HS-5 (cell line): ENCODE measurements at regions not wholly inside any gene's neighbourhood (a gene's known extent, or its start where the extent isn't known, plus 50 kb on each side); places are given as distances from the start of the nearest gene placed in this dataset.
"Not testable (repeated sequence)": the region's sequence is repeated elsewhere in the genome, so short reads cannot be mapped to it uniquely, and the experiment has no call there.

Experiments used
- DNase-seq: peaks from one replicate; pipeline ENCODE4 v3.0.0-alpha.2; 2012; ENCODE audit warnings: low read depth

DNA sequence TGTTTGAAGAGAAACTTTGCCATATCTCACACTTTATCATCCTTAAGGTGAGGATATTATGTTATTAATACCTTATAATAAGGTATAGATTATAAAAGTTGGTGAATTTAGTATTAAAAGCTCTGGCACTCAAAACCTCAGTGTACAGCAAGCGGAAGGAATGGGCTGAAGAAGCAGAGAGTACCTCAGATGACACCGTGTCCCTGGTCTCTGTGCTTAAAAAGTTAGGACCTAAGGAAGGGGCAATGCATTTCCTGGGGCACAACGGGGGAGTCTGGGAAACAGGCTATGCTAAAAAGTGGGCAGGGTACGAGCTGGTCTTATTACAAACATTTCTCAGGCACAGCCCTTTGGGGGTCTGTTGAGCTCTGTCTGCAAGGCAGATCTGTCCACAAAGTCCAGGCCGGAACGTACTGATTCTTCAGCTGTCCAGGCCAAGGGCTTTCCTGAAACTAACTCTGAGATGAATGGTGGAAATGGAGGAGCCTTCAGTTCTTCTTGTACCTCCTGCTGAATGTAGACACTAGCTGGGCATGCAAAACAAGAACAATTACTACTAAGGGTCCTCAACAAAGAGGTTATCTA, 202.7 kb downstream of the POM121L12 start:
- no peak for DNase-seq

DNA sequence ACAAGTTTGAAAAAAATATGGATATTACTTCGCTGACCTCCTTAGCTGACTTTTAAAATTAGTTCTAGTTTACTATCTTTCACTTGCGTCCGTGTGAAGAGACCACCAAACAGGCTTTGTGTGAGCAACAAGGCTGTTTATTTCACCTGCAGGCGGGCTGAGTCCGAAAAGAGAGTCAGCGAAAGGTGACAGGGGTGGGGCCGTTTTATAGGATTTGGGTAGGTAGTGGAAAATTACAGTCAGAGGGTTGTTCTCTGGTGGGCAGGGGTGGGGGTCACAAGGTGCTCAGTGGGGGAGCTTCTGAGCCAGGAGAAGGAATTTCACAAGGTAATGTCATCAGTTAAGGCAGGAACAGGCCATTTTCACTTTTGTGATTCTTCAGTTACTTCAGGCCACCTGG, 203.7 kb downstream of the POM121L12 start:
- DNase-seq: not testable (repeated sequence)

DNA sequence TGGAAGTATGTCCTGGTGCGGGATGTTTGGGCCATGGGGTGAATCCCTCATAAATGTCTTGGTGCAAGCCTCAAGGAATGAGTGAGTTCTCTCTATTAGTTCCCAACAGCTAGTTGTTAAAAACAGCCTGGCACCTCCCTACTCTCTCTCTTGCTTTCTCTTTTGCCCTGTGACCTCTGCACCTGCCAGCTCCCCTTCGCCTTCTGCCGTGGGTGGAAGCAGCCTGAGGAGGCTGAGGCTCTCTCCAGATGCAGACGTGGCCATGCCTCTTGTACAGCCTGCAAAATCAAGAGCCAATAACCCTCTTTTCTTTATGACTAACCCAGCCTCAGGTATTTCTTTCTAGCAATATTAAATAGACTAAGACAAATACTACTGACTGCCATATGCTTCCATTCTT, 210.3 kb downstream of the POM121L12 start:
- no peak for DNase-seq

DNA sequence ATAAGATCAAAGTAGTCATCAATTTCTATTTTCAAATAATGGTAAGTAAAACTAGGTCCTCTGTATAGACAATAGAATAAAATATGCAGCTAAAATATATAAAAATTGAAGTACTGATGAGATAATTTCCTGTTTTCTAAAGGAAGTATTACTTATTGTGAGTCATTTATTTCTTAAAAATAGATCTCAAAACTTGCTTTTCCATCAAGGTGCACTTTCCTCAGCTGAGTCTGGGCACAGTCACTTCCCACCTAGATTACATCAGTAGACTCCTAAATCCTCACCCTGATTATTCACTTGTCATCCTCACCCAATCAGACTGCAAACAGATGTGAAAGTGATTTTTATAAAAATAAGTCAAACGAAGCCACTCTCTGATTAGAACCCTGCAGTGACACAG, 211.5 kb downstream of the POM121L12 start:
- no peak for DNase-seq

DNA sequence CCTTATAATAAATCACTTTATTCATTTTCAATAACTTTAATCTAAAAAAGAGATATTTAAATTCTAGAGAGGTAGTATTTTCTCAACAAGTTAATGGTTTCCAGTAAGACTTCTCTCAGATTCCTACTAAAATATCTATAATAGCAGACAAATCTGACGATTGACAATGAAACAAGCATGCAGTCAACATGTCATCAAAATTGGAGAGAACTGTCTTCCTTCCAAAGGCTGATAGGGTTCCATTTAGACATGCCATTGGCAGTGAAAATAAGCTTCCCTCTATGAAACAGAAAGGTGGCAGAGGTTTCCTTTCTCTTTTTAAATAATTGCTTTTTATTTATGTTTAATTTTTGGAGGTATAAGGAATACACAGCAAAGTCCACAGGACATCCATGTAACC, 217.1 kb downstream of the POM121L12 start:
- DNase-seq: no peak

DNA sequence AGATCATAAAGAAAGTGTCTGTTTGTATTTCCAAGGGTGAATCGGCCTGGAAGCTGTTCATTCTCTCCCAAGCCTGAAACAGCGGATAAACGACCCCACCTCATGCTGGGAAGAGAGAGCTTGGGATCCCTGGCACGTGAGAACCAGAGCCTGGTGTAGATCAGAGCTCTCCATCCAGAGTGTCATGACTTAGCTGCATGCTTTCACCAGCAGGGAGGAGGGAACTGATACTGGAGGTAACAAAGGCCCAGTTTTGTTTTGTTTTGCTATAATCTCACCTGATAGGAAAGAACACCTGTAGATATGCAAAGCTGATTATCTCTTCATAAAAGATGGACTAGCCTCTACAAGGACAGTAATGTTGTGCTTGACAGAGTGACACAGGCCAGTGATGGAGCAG, 236.6 kb downstream of the POM121L12 start:
- DNase-seq: no peak

DNA sequence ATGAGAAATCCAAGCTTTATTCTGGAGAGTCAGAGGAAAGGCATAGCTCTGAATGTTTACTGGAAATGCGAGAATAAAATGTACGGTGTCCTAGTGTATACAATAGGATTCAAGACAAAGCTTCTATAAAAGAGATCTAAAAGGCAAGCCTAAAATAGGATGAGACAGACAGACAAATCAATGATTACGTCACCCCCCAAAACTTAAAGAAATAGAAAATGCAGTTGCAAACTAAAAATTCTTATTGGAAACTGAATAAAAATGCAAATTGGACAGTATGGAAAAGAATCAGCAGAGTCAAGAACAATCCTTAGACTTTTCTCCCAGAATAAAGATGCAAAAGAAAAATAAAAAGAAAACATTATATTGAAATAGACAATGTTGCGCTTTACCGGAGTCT, 245.9 kb downstream of the POM121L12 start:
- no peak for DNase-seq

DNA sequence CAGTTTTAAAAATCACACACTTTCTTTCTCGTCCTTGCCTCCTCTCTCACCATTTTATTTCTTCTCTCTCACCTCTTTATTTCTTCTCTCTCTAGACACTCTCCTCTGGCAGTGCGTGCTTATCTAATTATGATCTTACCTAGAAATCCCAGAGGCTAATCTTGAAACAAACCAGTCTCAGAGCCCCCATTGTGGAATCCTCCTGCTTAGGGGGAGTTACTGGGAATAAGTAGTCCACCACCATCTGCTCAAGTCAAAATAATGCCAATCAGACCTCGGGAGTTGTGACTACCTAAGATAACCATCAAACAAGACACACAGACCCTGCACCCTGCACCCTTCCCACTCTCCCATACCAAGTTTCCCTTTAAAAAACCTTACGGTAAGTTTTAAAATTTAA, 256.9 kb downstream of the POM121L12 start:
- DNase-seq: no peak

DNA sequence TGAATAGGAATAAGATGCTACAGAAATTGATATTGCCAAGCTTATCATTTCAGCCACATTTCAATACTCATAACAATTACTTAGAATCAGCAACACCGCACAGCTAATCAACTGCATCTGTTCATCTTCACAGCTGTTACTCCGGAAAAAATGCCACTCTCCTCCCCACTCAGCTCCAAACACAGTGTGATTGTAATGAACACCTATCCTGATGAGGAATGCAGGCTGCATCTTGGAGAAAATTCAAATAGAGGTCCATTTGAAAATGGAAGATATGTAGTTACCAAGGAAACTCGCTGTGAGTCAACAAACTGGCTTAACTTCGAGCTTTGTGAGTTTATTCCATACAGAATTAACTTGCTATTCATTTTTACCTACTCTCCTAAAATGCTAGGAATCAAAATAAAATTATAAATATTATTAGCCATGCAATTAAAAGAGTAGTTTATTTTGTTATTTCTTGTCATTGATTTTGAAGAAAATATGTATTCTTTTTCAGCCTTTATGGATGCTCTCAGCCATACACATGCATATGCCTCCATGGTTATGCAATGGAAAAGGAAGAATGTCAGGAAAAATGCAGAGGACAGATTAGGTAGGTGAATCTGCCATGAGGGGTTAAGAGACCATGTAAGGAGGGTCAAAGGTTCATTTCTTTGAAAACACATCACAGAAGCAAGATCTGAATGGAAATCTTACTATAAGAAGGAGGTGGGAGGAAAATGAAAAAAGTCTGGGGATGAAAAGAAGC, 267.2 kb downstream of the POM121L12 start:
- no peak for DNase-seq

DNA sequence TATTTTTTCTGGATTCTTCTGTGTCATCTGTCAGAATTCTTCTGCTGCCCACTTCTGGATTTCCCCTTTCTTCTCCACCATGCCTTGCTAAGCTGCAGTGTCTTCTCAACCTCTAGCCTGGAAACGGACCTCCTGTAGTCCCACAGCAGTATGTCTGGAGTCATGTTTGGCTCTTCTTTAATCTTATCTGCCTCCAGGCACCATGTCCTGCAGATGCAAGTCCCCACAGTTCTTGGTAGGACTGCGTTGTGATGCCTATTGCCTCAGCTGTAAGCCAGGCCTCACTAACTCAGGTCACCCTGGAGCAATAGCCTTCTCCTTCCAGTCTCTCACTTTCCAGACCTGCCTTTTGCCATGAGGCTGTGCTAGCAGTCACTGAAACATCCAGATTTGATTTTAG, 268.3 kb downstream of the POM121L12 start:
- DNase-seq: no peak

DNA sequence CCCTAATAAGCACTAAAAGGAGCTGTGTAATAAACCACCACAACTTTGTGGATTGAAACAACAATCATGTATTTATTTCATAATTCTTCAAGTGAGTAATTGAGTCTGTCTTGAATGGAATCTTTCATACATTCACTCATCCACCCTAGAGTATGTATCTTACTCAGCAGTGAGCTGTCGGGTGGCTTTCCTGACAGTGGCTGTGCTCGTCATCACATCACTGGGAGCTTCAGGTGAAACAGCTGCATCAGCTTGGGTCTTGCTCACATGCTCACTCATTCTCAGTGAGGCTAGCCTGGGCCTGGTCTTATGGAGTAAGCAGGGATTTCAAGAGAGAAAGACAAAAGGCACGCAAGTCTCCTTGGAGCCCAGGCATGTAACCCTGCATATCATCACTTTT, 271.4 kb downstream of the POM121L12 start:
- DNase-seq: no peak

DNA sequence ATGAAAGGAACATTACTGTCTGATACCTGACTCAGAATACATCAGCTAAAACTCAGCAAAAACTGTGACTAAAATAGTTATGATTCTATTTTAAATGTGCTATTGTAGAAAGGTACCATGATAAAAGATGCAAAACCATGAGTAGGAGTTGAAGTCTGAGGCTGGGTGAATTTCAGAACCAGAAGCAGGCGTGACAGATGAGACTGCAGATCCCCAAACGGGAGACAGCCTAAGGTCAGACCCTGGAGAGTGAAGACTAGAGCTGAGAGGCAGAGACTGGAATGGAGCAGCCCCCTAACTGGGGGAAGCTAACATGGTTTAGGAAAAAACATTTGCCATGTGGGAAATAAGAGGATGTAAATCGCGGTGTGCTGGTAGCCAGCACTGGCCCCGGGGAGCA, 275.8 kb downstream of the POM121L12 start:
- DNase-seq: no peak

DNA sequence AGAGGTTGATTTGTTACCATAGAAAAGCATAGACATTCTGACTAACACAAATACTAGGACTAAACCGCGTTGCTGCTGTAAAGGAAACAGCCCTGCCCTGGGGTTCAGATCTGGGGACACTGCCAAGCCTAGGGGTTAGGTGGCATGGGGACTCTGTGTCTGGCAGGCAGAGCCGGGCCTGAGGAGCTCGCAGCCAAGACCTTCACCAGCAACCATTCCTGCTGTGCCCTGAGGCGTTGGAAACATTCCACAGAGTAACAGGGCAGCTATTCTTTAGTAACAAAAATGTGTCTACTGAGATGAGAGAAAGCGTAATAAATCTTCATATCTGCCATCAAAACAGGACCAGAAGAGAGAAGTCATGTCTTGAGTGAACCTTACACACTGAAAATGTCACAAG, 280.5 kb downstream of the POM121L12 start:
- DNase-seq: no peak

DNA sequence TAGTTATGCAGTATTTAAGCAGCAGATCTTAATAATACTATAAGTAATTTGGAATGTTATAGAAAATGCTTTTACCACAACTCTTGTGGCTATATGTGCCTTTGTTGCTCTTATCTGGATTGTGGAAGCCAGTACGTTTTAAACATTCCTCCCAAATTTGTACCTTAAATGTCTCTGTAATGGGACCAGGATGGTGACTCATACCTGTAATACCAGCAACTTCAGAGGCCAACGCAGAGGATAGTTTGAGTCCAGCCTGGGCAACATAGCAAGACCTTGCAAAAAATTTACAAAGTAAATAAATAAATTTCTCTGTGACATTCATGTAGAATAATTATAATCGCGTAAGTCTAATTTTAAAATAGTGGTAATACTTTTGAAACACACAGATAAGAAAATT, 283.1 kb downstream of the POM121L12 start:
- DNase-seq: no peak

DNA sequence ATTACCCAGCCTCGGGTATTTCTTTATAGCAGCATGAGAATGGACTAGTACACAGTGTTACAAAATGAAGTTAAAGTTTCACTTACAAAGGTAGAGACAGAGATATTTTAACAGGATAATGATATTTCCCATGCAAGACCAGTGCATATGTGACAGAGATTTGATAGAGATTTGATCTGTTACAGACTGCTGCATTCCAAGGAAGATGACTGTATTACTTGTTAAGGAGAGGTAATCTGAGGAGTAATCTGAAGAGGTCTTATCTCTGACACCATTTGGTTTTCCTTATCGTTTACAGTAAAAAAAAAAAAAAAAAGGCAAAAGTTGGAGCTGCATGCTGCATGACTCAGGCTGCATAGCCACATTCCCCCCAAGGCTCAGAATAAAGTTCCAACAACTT, 289.6 kb downstream of the POM121L12 start:
- peak; percentile 18 for DNase-seq

DNA sequence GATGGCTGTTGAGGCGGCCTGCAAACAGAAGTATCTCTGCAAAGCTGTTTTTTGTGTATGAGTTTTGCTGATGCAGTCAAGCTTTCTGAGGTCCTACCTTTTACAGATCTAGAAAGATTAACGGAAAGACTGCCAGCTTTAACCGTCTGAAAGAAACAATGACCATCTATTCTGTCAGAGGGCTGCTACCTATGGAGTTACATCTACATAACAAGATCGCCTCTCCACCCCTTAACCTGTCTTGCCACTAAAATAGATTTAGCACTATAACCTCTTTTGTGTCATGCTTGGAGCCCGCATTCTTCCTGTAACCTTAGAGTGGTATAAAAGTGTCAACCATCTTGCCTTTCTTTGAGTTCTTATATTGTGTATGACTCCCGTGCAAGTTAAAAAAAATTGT, 291.2 kb downstream of the POM121L12 start:
- no peak for DNase-seq

DNA sequence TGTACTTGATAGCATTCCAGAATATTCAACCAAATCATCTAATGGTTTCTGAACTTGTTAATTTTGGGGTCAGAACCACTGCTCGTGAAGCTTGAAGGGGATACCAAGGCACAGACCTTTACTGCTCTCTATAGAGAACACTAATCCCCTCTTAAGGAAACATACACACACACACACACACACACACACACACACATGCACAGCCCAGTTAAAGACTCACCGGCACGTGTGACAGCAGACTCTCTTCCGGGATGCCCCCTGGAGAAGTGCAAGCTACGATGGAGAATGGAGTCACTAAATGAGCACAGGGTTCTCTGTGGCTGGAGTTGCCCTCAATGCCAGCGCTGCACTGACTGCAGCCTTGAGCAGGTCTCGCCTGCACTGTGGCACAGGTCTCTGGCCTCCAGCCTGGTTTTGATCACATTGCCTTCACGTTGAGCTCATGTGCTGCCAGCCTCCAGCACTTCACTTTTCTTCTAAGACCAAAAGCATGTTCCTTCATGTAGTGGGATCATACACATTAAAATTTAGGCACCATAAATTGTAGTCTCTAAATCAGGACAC, 300.8 kb downstream of the POM121L12 start:
- DNase-seq: no peak

DNA sequence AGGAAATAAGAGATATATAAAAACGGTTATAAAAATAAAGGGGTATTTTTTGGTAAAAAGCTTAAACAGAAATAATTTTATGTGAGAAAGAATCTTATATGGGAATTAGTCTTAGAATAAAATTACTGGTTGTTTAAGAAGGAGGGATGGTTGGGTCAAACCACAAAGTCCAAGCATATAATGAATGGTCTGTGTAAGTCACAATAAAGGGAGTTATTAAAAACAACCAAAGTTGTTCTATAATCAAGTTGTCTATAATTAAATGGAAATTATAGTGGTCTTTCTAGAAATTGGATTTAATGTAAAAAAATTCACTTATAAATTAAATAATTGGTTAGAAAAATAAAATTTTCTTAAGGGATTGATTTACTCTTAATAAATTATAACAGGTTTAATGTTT, 304.8 kb downstream of the POM121L12 start:
- no peak for DNase-seq

DNA sequence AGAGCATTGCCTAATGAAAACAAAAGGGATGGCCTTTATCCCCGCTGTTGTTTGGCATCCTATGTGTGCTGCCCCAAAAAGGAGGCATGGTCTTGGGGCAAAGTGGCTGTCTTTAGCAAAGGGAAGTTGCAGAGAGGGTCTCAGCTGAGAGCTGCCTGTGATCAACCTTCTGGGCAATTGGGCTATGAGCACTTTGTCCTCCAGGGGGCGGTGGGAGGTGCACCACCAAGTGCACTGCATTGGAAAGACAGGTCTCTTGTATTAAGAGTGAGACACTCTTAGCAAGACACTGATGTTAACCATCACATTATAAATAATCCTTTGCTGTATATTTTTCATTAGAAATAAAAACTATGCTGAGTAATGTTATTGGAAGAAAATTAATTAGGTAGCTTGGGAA, 314.8 kb downstream of the POM121L12 start:
- DNase-seq: no peak

DNA sequence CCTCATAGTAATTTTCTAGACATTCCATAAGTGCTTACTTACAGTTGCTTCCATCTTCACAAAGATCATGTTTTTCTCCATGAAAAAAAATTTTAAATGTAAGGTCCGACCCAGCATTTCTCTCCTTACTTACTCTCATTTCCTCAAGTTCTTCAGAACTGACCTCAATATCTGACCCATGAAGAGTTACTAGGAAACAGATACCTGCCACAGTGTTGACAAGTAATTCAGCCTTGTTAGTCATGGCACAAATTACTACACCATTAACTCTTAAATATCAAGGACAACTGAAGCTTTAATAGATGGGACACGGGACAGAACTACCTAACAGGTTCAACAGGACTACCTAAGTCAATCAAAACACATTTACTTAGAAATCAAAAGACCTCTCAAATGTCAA, 316.2 kb downstream of the POM121L12 start:
- no peak for DNase-seq

DNA sequence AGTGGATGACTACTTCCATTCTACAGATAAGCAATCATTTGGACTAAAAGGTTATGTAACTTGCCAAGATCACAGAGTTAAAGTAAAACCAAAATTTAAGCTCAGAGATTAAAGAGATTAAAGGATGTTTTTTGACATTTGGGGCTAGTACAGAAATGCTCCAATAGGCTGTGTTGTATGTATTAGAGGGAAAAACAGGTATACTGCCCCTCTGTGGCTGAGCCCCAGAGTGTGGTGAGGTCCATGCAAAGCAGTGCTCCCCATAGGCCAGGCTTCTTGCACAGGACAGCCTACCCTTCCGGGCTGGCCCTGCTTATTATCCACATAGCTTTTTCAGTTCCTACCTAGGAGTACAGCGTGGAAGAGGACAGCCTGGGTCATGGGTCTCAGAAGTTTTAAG, 322.8 kb downstream of the POM121L12 start:
- no peak for DNase-seq

DNA sequence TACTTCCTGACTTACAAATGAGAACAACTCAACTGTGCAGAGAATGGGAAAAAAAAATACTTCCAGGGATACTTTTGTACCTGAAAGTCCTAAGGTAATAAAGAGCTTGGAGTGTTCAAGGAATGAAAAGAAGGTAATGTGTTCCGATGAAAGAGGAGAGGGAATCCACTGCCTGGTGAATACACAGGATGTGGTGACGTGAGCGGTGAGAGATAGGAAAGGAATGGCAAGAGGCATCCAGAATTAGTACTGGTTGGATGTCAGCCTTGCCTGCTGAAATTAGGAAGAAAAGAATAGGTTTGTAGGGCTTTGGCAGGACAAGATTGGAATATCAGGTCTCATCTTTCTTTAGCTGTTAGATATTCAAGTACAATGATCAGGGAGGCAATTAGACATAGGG, 347.7 kb downstream of the POM121L12 start:
- peak; percentile 15 for DNase-seq

DNA sequence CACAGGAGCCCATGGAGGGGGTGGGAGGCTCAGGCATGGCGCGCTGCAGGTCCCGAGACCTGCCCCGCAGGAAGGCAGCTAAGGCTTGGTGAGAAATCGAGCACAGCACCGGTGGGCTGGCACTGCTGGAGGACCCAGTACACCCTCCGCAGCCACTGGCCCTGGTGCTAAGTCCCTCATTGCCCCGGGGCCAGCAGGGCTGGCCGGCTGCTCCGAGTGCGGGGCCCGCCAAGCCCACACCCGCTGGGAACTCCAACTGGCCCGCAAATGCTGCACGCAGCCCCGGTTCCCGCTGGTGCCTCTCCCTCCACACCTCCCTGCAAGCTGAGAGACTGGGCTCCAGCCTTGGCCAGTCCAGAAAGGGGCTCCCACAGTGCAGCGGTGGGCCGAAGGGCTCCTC, 349.8 kb downstream of the POM121L12 start:
- DNase-seq: not testable (repeated sequence)

DNA sequence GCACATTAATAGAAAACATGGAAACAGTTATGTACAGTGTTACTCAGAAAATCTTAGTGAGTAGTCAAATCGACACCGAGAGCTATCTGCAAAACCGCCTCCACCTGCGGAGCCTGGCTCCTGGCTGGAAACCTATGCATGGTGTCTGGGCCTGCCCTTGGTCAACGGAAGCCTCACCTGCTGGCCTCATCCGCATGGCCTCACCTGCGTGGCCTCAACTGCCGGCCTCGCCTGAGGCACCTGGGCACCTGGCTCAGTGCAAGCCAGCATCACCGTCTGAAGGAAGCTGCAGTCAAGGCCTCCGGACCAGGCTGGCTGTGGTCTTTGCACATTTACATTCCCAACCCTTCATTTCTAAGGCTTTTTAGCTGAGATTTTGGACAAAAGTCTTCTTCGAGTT, 352.1 kb downstream of the POM121L12 start:
- no peak for DNase-seq
